ENCODE measurements at regions not wholly inside any gene's neighbourhood (a gene's known extent, or its start where the extent isn't known, plus 50 kb on each side); places are given as distances from the start of the nearest gene placed in this dataset.

- TF ChIP-seq EZH2 (IDR thresholded peaks at IDR 0.05; ENCODE audit: borderline replicate concordance, low read depth, low read length, poor library complexity, severe bottlenecking) (no peak), CTCF (conservative IDR thresholded peaks at IDR 0.05; ENCODE audit: low read depth, low read length) (no peak)
Measured at GRCh38 chr6:67047996-67048395, 1341.0 kb upstream of the EYS start.

All from A673 (cell line).